ENCODE measurements at regions not wholly inside any gene's neighbourhood (a gene's known extent, or its start where the extent isn't known, plus 50 kb on each side); places are given as distances from the start of the nearest gene placed in this dataset.

- H3K4me1 ChIP-seq: no peaks in the 10 kb centered on the region
- ChIA-PET POLR2A (no interaction called here), CTCF (interaction anchor here (1.2 kb wide), 1 partner anchor 9 kb away, joined by 3 read pairs; no protein-coding TSS in a partner anchor)
- FAIRE-seq: no peak
- 0 out of 3 replicates have a peak, but pooled peaks cover 5% of the 10 kb centered on the region for H3K9me3 ChIP-seq
- H3K27ac ChIP-seq: no peak overlapping the region
- DNase-seq (ENCODE audit: low read depth in 1 of 2, low spot score in 1 of 2): no peak
- no peak for ATAC-seq
- H3K4me2 ChIP-seq: no peak overlapping the region
- TF ChIP-seq NPAS2 (CRISPR knock-in tag; IDR thresholded peaks at IDR 0.05; ENCODE audit: borderline replicate concordance): no peak
- TF ChIP-seq EP300 (IDR thresholded peaks at IDR 0.05): no peak
- TF ChIP-seq ESRRA (IDR thresholded peaks at IDR 0.05; ENCODE audit: borderline replicate concordance, low read length): no peak
- no peak for TF ChIP-seq HES2 (IDR thresholded peaks at IDR 0.05)
- TF ChIP-seq RFX5 (IDR thresholded peaks at IDR 0.05): no peak
- TF ChIP-seq BCL3 (IDR thresholded peaks at IDR 0.05): no peak
- no peak for TF ChIP-seq HDAC2 (IDR thresholded peaks at IDR 0.05)
- no peak for TF ChIP-seq CHD4 (IDR thresholded peaks at IDR 0.05; ENCODE audit: borderline replicate concordance)
- TF ChIP-seq E2F6 (IDR thresholded peaks at IDR 0.05; ENCODE audit: borderline replicate concordance, low read depth): no peak
- no peak for TF ChIP-seq RARB (CRISPR knock-in tag; IDR thresholded peaks at IDR 0.05)
- TF ChIP-seq CBX2 (IDR thresholded peaks at IDR 0.05; ENCODE audit: borderline replicate concordance, low read depth): no peak
- TF ChIP-seq ZSCAN20 (CRISPR knock-in tag; IDR thresholded peaks at IDR 0.05): no peak
- no peak for TF ChIP-seq JUNB (IDR thresholded peaks at IDR 0.05)
- no peak overlapping the region for H3K4me3 ChIP-seq
Observed at GRCh38 chr12:23433121-23433520, 516.3 kb downstream of the SOX5 start.

GRCh38 chr12:23434154-23434553, 515.3 kb downstream of the SOX5 start:
- POLR2A ChIA-PET: no interaction called here
- WGBS (ENCODE audit: missing lambda C conversion rate): 3% methylated on average over 2 of the region's 2 CpGs
- no peak for ATAC-seq

GRCh38 chr12:23446746-23447145, 502.7 kb downstream of the SOX5 start:
- H3K9me3 ChIP-seq: 0 out of 3 replicates have a peak, but pooled peaks cover 3% of the 10 kb centered on the region
- H3K4me2 ChIP-seq: no peak overlapping the region
- FAIRE-seq: no peak
- no peak overlapping the region for H3K4me3 ChIP-seq
- no peaks in the 10 kb centered on the region for H3K4me1 ChIP-seq
- ChIA-PET POLR2A (no interaction called here), CTCF (no interaction called here)
- WGBS (ENCODE audit: missing lambda C conversion rate): 0% methylated on average over 3 of the region's 3 CpGs
- TF ChIP-seq ZFP36 (IDR thresholded peaks at IDR 0.05; ENCODE audit: borderline replicate concordance, partially characterized antibody) (no peak), CBX2 (IDR thresholded peaks at IDR 0.05; ENCODE audit: borderline replicate concordance, low read depth) (no peak), BHLHE40 (IDR thresholded peaks at IDR 0.05; ENCODE audit: low read depth, low read length) (no peak), MAFK (IDR thresholded peaks at IDR 0.05; ENCODE audit: partially characterized antibody) (no peak), RCOR1 (IDR thresholded peaks at IDR 0.05; ENCODE audit: low read depth, low read length) (no peak), E2F6 (IDR thresholded peaks at IDR 0.05; ENCODE audit: borderline replicate concordance, low read depth) (no peak), KDM1A (IDR thresholded peaks at IDR 0.05; ENCODE audit: low read depth) (no peak), CBX8 (IDR thresholded peaks at IDR 0.05) (no peak), TP53 (CRISPR knock-in tag; IDR thresholded peaks at IDR 0.05) (no peak), FOSB (CRISPR knock-in tag; IDR thresholded peaks at IDR 0.05) (no peak), CTCF (IDR thresholded peaks at IDR 0.05) (no peak), ELK1 (IDR thresholded peaks at IDR 0.05; ENCODE audit: low read depth, low read length) (no peak), ZSCAN20 (CRISPR knock-in tag; IDR thresholded peaks at IDR 0.05) (no peak), ESRRA (IDR thresholded peaks at IDR 0.05; ENCODE audit: borderline replicate concordance, low read length) (no peak), MAX (IDR thresholded peaks at IDR 0.05) (no peak), POLR2AphosphoS2 (conservative IDR thresholded peaks at IDR 0.05; ENCODE audit: low read length) (no peak), SREBF2 (IDR thresholded peaks at IDR 0.05) (no peak), TFCP2L1 (CRISPR knock-in tag; IDR thresholded peaks at IDR 0.05) (no peak), HOXB5 (CRISPR knock-in tag; IDR thresholded peaks at IDR 0.05) (no peak)
- H3K27ac ChIP-seq: no peak overlapping the region
- no peak for DNase-seq (ENCODE audit: low read depth in 1 of 2, low spot score in 1 of 2)
- ATAC-seq: no peak

More at GRCh38 chr12:23434154-23434553, 515.3 kb downstream of the SOX5 start:
- Histone ChIP-seq H3K4me3 (no peak overlapping the region), H3K9me3 (0 out of 3 replicates have a peak, but pooled peaks cover 5% of the 10 kb centered on the region), H3K4me2 (no peak overlapping the region), H3K27ac (no peak overlapping the region), H3K4me1 (no peaks in the 10 kb centered on the region)
- TF ChIP-seq BHLHE40 (IDR thresholded peaks at IDR 0.05; ENCODE audit: low read depth, low read length) (no peak), ZSCAN20 (CRISPR knock-in tag; IDR thresholded peaks at IDR 0.05) (no peak), EHF (CRISPR knock-in tag; IDR thresholded peaks at IDR 0.05) (no peak)
- DNase-seq (ENCODE audit: low read depth in 1 of 2, low spot score in 1 of 2) (no peak), FAIRE-seq (no peak)
- CTCF ChIA-PET: no interaction called here

Measured in A549 (cell line).